ENCODE measurements at regions not wholly inside any gene's neighbourhood (a gene's known extent, or its start where the extent isn't known, plus 50 kb on each side); places are given as distances from the start of the nearest gene placed in this dataset.
"Not testable (repeated sequence)": the region's sequence is repeated elsewhere in the genome, so short reads cannot be mapped to it uniquely, and the experiment has no call there.

- TF ChIP-seq CTCF, POLR2A (IDR thresholded peaks at IDR 0.05): not testable (repeated sequence)
These were observed 67.8 kb upstream of the EEF2KMT start for GRCh38 chr16:5165429-5165828.

All from heart left ventricle (tissue), 13 donors.